ENCODE measurements at regions not wholly inside any gene's neighbourhood (a gene's known extent, or its start where the extent isn't known, plus 50 kb on each side); places are given as distances from the start of the nearest gene placed in this dataset.

GRCh38 chr10:112898540-112899390, 51.3 kb upstream of the TCF7L2 start (continued):
- no peak for TF ChIP-seq ZBTB11 (tag by site-specific recombination; conservative IDR thresholded peaks at IDR 0.05; ENCODE audit: low read depth)
- no peak for TF ChIP-seq SP2 (tag by site-specific recombination; IDR thresholded peaks at IDR 0.05)
- TF ChIP-seq ZBTB48 (tag by site-specific recombination; IDR thresholded peaks at IDR 0.05): peak; percentile 65; the same call in 1 of the 2 replicates
- TF ChIP-seq ZNF513 (tag by site-specific recombination; IDR thresholded peaks at IDR 0.05): no peak
- 0 out of 2 replicates have a peak, but pooled peaks have one; percentile 39 for TF ChIP-seq ZEB2 (tag by site-specific recombination; IDR thresholded peaks at IDR 0.05)
- TF ChIP-seq ZNF140 (tag by site-specific recombination; IDR thresholded peaks at IDR 0.05): no peak
- TF ChIP-seq OSR2 (tag by site-specific recombination; IDR thresholded peaks at IDR 0.05): peak; percentile 25; the same call in 1 of the 2 replicates
- no peak for TF ChIP-seq ZNF221 (tag by site-specific recombination; IDR thresholded peaks at IDR 0.05; ENCODE audit: borderline replicate concordance)
- no peak for TF ChIP-seq ZNF18 (tag by site-specific recombination; IDR thresholded peaks at IDR 0.05)
- TF ChIP-seq ZNF302 (tag by site-specific recombination; IDR thresholded peaks at IDR 0.05; ENCODE audit: low read depth): no peak
- no peak for TF ChIP-seq GLIS2 (tag by site-specific recombination; IDR thresholded peaks at IDR 0.05)
- TF ChIP-seq ZNF514 (tag by site-specific recombination; IDR thresholded peaks at IDR 0.05): no peak
- TF ChIP-seq SP7 (tag by site-specific recombination; IDR thresholded peaks at IDR 0.05): peak; percentile 28; the same call in 1 of the 2 replicates
- TF ChIP-seq IKZF3 (tag by site-specific recombination; IDR thresholded peaks at IDR 0.05): peak; percentile 26; the same call in 1 of the 2 replicates
- TF ChIP-seq GLI2 (tag by site-specific recombination; IDR thresholded peaks at IDR 0.05; ENCODE audit: borderline replicate concordance, low read depth): no peak
- no peak; the same call in 1 of the 2 replicates for TF ChIP-seq BCL11A (tag by site-specific recombination; IDR thresholded peaks at IDR 0.05; ENCODE audit: low read depth)
- TF ChIP-seq ZNF843 (tag by site-specific recombination; IDR thresholded peaks at IDR 0.05): no peak
- TF ChIP-seq MYNN (tag by site-specific recombination; IDR thresholded peaks at IDR 0.05; ENCODE audit: borderline replicate concordance): no peak
- TF ChIP-seq ZNF24 (tag by site-specific recombination; IDR thresholded peaks at IDR 0.05): peak; percentile 27; the same call in 1 of the 2 replicates
- no peak for TF ChIP-seq ZNF248 (tag by site-specific recombination; IDR thresholded peaks at IDR 0.05)
- no peak for TF ChIP-seq SP3 (tag by site-specific recombination; IDR thresholded peaks at IDR 0.05)
- no peak for TF ChIP-seq ZNF354C (tag by site-specific recombination; IDR thresholded peaks at IDR 0.05; ENCODE audit: borderline replicate concordance, low read depth)
- no peak for TF ChIP-seq ZNF121 (tag by site-specific recombination; IDR thresholded peaks at IDR 0.05)
- no peak for TF ChIP-seq ZNF560 (tag by site-specific recombination; IDR thresholded peaks at IDR 0.05; ENCODE audit: borderline replicate concordance)
- TF ChIP-seq HOXA7 (CRISPR knock-in tag; IDR thresholded peaks at IDR 0.05; ENCODE audit: borderline replicate concordance): no peak
- no peak for TF ChIP-seq ZNF362 (tag by site-specific recombination; IDR thresholded peaks at IDR 0.05)
- TF ChIP-seq SCRT2 (tag by site-specific recombination; IDR thresholded peaks at IDR 0.05): no peak
- TF ChIP-seq ZNF2 (tag by site-specific recombination; IDR thresholded peaks at IDR 0.05): no peak
- 0 out of 2 replicates have a peak, but pooled peaks have one; percentile 25 for TF ChIP-seq ZNF76 (tag by site-specific recombination; IDR thresholded peaks at IDR 0.05; ENCODE audit: borderline replicate concordance, low read depth)
- no peak for TF ChIP-seq HOXD13 (CRISPR knock-in tag; IDR thresholded peaks at IDR 0.05; ENCODE audit: borderline replicate concordance)
- TF ChIP-seq ZNF114 (tag by site-specific recombination; IDR thresholded peaks at IDR 0.05): no peak
- peak; percentile 53; the same call in 1 of the 2 replicates for TF ChIP-seq ZNF660 (tag by site-specific recombination; IDR thresholded peaks at IDR 0.05)
- no peak for TF ChIP-seq ZNF202 (tag by site-specific recombination; IDR thresholded peaks at IDR 0.05; ENCODE audit: borderline replicate concordance)
- no peak for TF ChIP-seq ZNF324 (tag by site-specific recombination; IDR thresholded peaks at IDR 0.05)
